GM19351 (cell line): ENCODE measurements at regions not wholly inside any gene's neighbourhood (a gene's known extent, or its start where the extent isn't known, plus 50 kb on each side); places are given as distances from the start of the nearest gene placed in this dataset.

ENCODE experiments used
- ATAC-seq: cut with Tn5 transposase; IDR thresholded peaks from one replicate; pipeline ENCODE4 v1.9.1; 2021; ENCODE audit warnings: mild to moderate bottlenecking, moderate library complexity; ENCODE audit not compliant: unreplicated experiment

DNA sequence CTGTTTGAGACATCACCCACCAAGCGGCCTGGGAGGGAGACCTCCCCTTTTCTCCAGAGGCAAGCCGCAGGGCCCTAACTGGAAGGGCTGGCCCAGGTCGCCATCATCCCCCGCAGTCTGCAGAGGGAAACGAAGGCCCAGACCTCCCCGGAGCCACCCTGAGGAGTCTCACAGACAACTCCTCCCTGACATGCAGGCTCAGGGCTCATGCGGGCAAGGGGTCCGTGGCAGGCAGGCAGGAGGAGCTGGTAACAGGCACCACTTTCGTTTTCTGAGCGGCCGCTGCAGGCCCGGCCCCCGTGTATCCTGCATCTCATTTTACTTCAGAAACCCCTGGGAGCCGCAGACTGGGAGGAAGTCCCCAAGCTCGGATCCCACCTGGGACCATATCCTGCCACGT, 192.0 kb upstream of the PPP1R26 start:
- no peak for ATAC-seq

- no peak for ATAC-seq
Observed at GRCh38 chr9:135288054-135288453, 191.5 kb upstream of the PPP1R26 start.

DNA sequence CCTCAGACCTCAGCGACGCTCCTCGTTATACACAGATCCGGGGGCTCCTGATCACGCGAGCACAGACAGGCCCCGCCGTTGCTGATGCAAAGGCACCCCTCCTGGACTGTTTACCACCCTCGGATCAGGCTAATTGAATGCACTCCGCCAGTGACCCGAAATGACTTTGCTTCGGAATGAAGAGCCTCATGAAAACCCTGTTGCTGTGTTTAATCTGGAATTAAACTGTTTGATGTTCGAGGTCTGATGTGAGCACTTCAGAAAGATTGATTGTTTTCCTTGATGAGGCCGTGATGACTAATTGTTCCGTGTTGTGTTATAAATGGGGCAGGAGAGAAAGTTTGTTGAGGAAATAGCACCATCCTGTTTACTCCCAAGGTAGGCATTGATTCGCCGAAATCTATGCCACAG, 190.5 kb upstream of the PPP1R26 start:
- ATAC-seq: no peak

DNA sequence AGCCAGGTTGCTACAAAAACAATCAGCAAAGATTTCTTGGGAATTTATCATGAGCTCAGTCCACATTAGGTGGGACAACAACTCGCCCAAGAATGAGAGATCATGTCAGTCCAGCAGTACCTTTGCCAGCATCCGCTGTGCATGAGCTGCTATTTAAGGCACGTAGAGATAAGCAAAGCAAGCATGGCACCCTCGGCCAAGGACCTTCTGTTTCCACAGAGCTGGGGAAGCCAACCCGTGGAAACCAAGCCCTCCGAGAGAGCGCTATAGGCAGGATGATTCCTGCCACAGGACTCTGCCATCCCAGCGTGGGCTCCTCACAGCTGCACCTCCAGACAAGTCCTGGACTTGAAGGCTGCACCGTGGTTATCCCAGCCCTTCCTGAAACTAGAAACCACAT, 189.5 kb upstream of the PPP1R26 start:
- ATAC-seq: no peak

DNA sequence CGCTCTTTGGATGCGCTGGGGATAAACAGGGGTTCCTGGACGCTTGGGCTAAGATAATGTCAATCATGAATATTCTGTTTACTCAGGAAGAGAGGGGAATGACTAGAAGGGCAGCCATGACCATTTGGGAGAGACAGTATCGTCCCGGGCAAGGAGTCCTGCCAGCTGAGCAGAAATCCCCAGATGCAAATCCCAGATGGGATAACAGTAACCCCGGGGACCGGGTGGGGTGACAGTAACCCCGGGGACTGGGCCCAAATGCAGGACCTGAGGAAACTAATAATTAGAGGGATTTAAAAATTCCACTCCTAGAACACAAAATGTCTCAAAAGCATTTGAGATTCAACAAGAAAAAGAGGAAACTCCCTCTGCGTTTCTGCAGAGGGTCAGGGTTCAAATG, 189.0 kb upstream of the PPP1R26 start:
- no peak for ATAC-seq

GRCh38 chr9:135291165-135291564, 188.4 kb upstream of the PPP1R26 start:
- no peak for ATAC-seq

- no peak for ATAC-seq
Observed at GRCh38 chr9:135294836-135295235, 184.7 kb upstream of the PPP1R26 start.

DNA sequence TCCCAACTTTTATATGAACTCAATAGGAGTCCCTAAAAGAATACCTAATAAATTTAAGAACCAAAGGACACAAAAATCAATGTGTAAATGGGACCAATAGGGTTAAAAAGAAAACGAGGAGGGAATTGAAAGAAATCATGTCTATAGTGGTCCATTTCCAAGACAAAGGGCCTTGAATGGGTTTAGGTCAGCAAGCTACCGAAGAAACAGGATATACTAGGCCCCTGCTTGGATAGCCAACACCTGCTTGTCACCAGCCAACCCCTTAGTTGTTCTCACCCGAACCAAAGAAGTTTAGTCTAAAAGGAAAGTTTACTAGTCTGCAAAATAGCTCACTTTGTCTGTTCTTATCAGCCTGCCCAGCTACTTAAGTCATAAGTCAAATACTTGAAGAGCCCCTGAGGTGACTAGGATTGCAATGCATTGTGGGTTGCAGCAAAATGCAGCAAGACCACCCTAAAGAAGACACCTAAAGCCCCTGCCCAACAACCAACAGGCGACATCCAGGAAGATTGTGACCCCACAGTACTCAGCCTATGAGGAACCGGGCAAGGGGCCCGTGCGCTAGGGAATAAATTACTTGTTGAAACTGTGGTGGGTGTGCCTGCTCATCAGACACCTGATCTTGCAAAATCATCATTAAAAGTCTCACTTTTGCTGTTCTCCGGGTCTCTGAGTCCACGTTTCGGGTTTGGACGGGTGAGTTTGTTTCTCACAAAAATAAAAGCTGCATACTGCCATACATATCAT, 183.9 kb upstream of the PPP1R26 start:
- no peak for ATAC-seq

GRCh38 chr9:135296735-135297455, 182.7 kb upstream of the PPP1R26 start:
- no peak for ATAC-seq

- no peak for ATAC-seq
Observed at GRCh38 chr9:135297456-135298075, 182.0 kb upstream of the PPP1R26 start.

DNA sequence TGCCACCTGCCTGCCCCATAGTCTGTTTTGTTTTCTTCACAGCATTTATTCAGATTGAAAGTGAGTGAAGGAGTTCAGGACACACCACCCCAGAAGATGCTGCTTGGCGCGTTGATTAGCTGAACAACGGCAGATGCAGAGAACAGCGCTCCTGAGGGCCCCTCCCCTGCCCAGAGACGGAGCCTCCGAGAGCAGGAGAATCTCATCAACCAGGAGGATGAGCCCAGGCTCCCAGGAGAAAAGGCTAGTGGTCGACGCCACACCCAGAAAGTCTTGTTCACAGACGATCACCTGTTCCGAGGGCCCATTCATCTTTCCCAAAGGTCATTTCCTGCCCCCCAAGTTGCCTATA, 180.4 kb upstream of the PPP1R26 start:
- ATAC-seq: no peak

DNA sequence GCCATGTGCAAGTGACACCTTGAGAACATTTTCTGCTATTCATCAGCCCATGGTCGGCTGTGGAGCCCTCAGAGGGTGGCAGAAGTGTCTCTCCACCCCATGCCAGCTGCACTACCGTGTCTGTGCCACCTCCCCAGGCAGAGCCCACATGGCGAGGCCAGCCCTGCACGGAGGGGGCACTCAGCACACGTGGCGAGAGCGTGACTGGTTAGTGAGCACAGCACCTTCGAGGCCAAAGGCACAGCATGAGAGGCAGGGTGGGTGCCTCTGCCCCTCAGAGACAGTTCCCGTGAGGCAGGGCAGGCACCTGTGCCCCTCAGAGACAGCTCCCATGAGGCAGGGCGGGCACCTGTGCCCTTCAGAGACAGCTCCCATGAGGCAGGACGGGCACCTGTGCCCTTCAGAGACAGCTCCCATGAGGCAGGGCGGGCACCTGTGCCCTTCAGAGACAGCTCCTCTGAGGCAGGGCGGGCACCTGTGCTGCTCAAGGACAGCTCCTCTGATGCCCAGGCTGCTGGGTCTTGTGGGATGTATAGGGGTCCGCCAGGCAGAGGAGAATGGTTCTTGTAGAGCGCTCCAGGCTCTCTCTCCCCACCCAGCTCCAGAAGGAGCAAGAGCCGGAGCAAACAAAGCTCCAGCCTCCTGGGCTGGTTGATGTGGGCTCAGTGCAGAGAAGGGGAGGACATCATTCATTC, 179.8 kb upstream of the PPP1R26 start:
- ATAC-seq: no peak

- no peak for ATAC-seq
Observed at GRCh38 chr9:135300346-135301141, 179.0 kb upstream of the PPP1R26 start.

GRCh38 chr9:135301271-135302263, 178.0 kb upstream of the PPP1R26 start:
- ATAC-seq: no peak

DNA sequence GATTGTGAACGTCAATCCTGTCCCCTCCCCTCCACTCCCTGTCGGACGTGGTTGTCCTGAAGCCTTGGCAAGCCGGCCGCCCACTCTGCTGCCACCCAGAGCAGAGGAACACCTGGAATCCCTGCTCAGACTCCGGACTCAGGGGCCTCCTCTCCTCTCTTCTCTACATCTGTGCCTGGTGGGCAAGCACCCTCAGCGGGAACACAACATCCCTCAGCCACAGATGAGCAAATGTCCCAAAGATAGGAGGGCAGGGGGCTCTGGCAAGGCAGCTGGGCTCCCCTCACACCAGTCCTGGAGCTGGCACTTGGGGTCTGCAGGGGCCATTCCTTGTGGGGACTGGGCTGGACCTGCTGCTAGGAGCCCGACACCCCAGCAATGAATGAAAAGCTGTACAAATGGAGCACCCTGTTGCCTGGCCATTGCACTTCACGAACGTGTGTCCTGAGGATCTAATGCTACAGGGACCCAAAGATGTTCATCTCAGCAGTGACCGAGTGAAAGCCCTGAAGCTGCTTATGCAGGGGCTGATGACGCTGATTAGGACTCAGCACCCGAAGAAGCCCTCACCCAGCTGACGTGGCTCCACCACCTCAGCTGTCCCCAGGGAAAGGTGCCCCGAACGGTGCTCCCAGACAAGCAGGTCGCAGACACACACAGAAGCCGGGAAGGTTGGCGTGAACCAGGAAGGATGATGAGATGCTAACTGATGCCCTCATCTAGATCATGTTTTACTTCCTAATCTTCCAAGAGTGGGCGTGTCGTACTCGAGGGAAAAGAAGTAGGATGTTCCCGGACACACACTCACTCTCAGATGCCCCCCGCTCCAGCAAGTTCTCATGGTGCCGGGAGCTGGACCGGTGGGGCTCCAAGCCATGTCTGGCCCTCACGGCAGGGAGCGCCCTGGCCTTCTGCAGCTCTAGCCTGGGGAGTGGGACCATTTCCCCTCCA, 177.0 kb upstream of the PPP1R26 start:
- ATAC-seq: no peak

DNA sequence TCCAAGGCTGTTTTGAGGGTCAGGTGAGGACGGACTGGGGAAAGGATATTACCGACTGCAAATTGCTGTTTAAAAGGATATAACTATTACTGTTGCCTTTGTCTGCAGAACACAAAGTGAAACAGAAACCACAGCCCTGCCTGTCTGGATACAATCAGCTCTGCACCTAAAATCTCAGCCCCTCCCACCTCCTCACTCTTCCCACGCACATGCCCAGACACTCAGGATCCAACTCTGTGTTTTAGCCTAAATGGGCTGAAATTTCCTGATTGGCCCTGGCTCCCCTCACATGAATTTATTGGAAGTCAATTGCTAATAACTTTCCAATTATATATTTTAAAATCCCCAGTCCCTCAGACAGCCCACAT, 176.3 kb upstream of the PPP1R26 start:
- no peak for ATAC-seq

DNA sequence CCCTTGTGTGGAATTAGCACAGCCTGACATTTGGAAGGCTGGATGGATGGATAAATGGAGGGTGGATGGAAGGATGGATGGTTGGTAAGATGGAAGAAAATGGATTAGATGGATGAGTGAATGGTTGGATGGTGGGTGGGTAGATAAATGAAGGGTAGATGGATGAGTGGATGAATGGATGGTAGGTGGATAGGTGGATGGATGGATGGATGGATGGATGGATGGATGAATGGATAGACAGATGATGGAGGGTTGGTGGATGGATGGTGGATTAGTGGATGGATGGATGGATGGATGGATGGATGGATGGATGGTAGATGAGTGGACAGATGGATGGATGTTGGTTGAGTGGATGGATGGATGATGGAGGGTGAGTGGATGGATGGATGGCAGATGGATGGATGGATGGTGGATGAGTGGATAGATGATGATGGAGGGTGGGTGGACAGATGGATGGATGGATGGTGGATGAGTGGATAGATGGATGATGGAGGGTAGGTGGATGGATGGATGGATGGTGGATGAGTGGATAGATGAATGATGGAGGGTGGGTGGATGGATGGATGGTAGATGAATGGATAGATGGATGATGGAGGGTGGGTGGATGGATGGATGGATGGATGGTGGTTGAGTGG, 175.6 kb upstream of the PPP1R26 start:
- ATAC-seq: no peak

GRCh38 chr9:135304886-135305285, 174.7 kb upstream of the PPP1R26 start:
- ATAC-seq: no peak
